WTC11 (cell line): ENCODE measurements at regions not wholly inside any gene's neighbourhood (a gene's known extent, or its start where the extent isn't known, plus 50 kb on each side); places are given as distances from the start of the nearest gene placed in this dataset.

Experiments used
- ATAC-seq: fragments of 200-7000 bp; cut with Tn5 transposase; 2 replicates; pipeline ENCODE4 v1.10.0; 2021; ENCODE audit warnings: mild to moderate bottlenecking, moderate library complexity
- CTCF ChIA-PET: fragments of 300-600 bp; sonication (Branson Sonifier 250); formaldehyde crosslinking; loops from one replicate; lab custom pipeline; 2021; ENCODE audit warnings: antibody characterized with exemption; lab: Charles Lee
- POLR2A ChIA-PET: fragments of 350-600 bp; sonication (Branson Sonifier 250); formaldehyde crosslinking; loops from one replicate; lab custom pipeline; 2021; ENCODE audit warnings: antibody characterized with exemption; lab: Charles Lee
- DNase-seq: peaks from one replicate; pipeline ENCODE4 v3.0.0; 2021; ENCODE audit warnings: low spot score
- H3K27ac Mint-ChIP-seq: 2 replicates; pipeline ENCODE4 v1.8.0; 2021; ENCODE audit warnings: mixed read lengths
- H3K27me3 Mint-ChIP-seq: 2 replicates; pipeline ENCODE4 v1.8.0; 2021; ENCODE audit warnings: low read depth, mild to moderate bottlenecking, moderate library complexity, mixed read lengths
- H3K36me3 Mint-ChIP-seq: 2 replicates; pipeline ENCODE4 v1.8.0; 2021; ENCODE audit warnings: mixed read lengths
- H3K4me1 Mint-ChIP-seq: 2 replicates; pipeline ENCODE4 v1.8.0; 2022; ENCODE audit warnings: mixed read lengths
- H3K4me3 Mint-ChIP-seq: 2 replicates; pipeline ENCODE4 v1.8.0; 2021; ENCODE audit warnings: mild to moderate bottlenecking, moderate library complexity, mixed read lengths
- H3K9me3 Mint-ChIP-seq: 2 replicates; pipeline ENCODE4 v1.8.0; 2021; ENCODE audit warnings: mixed read lengths
- CREB1 ChIP-seq: sonication (generic); formaldehyde crosslinking; IDR thresholded peaks from 2 replicates; pipeline ENCODE4 v1.8.0; 2023; ENCODE audit warnings: mild to moderate bottlenecking, missing genetic modification reagents
- ELF4 ChIP-seq: sonication (generic); formaldehyde crosslinking; IDR thresholded peaks from 2 replicates; pipeline ENCODE4 v1.8.1; 2022; ENCODE audit warnings: low read depth, mild to moderate bottlenecking, moderate library complexity, missing genetic modification reagents
- FOXP1 ChIP-seq: sonication (generic); formaldehyde crosslinking; IDR thresholded peaks from 2 replicates; pipeline ENCODE4 v1.8.0; 2022; ENCODE audit warnings: missing genetic modification reagents, mild to moderate bottlenecking, moderate library complexity, borderline replicate concordance
- GABPB1 ChIP-seq: sonication (generic); formaldehyde crosslinking; IDR thresholded peaks from 2 replicates; pipeline ENCODE4 v1.8.1; 2023; ENCODE audit warnings: mild to moderate bottlenecking, missing genetic modification reagents
- GRHL2 ChIP-seq: fragments of 250-450 bp; sonication (Bioruptor Pico); IDR thresholded peaks from 2 replicates; pipeline ENCODE4 v1.8.0; 2022; ENCODE audit warnings: mild to moderate bottlenecking, moderate library complexity; ENCODE audit not compliant: insufficient replicate concordance, severe bottlenecking
- HMGA2 ChIP-seq: fragments of 250-450 bp; sonication (Bioruptor Pico); IDR thresholded peaks from 2 replicates; pipeline ENCODE4 v1.4.0; 2021; ENCODE audit warnings: mild to moderate bottlenecking, moderate library complexity
- KAT7 ChIP-seq: sonication (generic); formaldehyde crosslinking; IDR thresholded peaks from 2 replicates; pipeline ENCODE4 v1.8.1; 2023; ENCODE audit warnings: missing genetic modification reagents, mild to moderate bottlenecking, borderline replicate concordance
- NFE2L1 ChIP-seq: sonication (generic); formaldehyde crosslinking; IDR thresholded peaks from 2 replicates; pipeline ENCODE4 v1.8.1; 2023; ENCODE audit warnings: missing genetic modification reagents
- NR3C1 ChIP-seq: sonication (generic); formaldehyde crosslinking; conservative IDR thresholded peaks from 2 replicates; pipeline ENCODE4 v1.8.1; 2023; ENCODE audit warnings: low read depth, mild to moderate bottlenecking, missing genetic modification reagents
- RORB ChIP-seq: fragments of 250-450 bp; sonication (Bioruptor Pico); IDR thresholded peaks from 2 replicates; pipeline ENCODE4 v1.9.0; 2021; ENCODE audit warnings: mild to moderate bottlenecking
- SMAD3 ChIP-seq: sonication (generic); formaldehyde crosslinking; IDR thresholded peaks from 2 replicates; pipeline ENCODE4 v1.8.0; 2022; ENCODE audit warnings: missing genetic modification reagents, mild to moderate bottlenecking, borderline replicate concordance
- TCF7 ChIP-seq: sonication (generic); formaldehyde crosslinking; IDR thresholded peaks from 2 replicates; pipeline ENCODE4 v1.8.0; 2022; ENCODE audit warnings: mild to moderate bottlenecking, low read depth, missing genetic modification reagents, moderate library complexity
- TEAD4 ChIP-seq: sonication (generic); formaldehyde crosslinking; IDR thresholded peaks from 2 replicates; pipeline ENCODE4 v1.8.0; 2022; ENCODE audit warnings: mild to moderate bottlenecking, missing genetic modification reagents
- ZBTB43 ChIP-seq: sonication (generic); formaldehyde crosslinking; IDR thresholded peaks from 2 replicates; pipeline ENCODE4 v1.8.1; 2023; ENCODE audit warnings: mild to moderate bottlenecking, missing genetic modification reagents
- ZNF219 ChIP-seq: sonication (generic); formaldehyde crosslinking; IDR thresholded peaks from 2 replicates; pipeline ENCODE4 v1.8.0; 2023; ENCODE audit warnings: missing genetic modification reagents, mild to moderate bottlenecking, borderline replicate concordance
- ZNF232 ChIP-seq: sonication (generic); formaldehyde crosslinking; IDR thresholded peaks from 2 replicates; pipeline ENCODE4 v1.8.0; 2022; ENCODE audit warnings: mild to moderate bottlenecking, missing genetic modification reagents
- ZNF263 ChIP-seq: sonication (generic); formaldehyde crosslinking; IDR thresholded peaks from 2 replicates; pipeline ENCODE4 v1.8.1; 2022; ENCODE audit warnings: low read depth, mild to moderate bottlenecking, moderate library complexity, missing genetic modification reagents
- ZNF423 ChIP-seq: fragments of 250-450 bp; sonication (Bioruptor Pico); IDR thresholded peaks from 2 replicates; pipeline ENCODE4 v2.1.2; 2022; ENCODE audit warnings: mild to moderate bottlenecking, moderate library complexity
- ZNF671 ChIP-seq: fragments of 250-450 bp; sonication (Bioruptor Pico); IDR thresholded peaks from 2 replicates; pipeline ENCODE4 v1.8.0; 2021; ENCODE audit warnings: mild to moderate bottlenecking
- TF ChIP-seq, protein P1 (sequence below): sonication (generic); formaldehyde crosslinking; IDR thresholded peaks from 2 replicates; pipeline ENCODE4 v1.8.0; 2022; ENCODE audit warnings: mild to moderate bottlenecking, missing genetic modification reagents
- TF ChIP-seq, protein P2 (sequence below): fragments of 250-450 bp; sonication (Bioruptor Pico); IDR thresholded peaks from 2 replicates; pipeline ENCODE4 v1.9.0; 2021; ENCODE audit warnings: mild to moderate bottlenecking, borderline replicate concordance

DNA sequence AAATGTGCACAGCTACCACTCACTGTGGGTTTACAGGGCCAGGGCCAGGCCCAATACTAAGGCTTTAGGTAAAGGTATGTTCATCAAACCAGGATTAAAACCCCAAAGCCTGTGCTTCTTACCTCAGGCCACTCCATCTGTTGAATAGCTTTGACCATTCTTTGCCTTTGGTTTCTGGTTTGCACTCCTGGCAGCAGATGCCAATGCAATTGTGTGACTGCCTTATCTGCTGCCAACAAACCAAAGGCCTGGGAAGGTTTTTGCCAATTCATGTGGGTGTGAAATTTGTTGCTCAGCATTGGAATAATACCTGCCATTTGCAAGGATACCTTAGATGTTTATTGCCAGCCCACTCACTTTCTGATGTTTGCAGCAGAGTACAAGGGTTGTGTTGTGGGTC lies 221.6 kb downstream of the C12orf75 start:
- Mint-ChIP-seq H3K36me3 (no peaks in the 10 kb centered on the region), H3K9me3 (peaks cover 9% of the 10 kb centered on the region; the same call in 1 of the 2 replicates), H3K27me3 (no peaks in the 10 kb centered on the region), H3K27ac (no peak overlapping the region), H3K4me1 (peaks cover 13% of the 10 kb centered on the region), H3K4me3 (no peak overlapping the region)
- TF ChIP-seq ZBTB43 (CRISPR knock-in tag) (no peak), ZNF671 (CRISPR knock-in tag) (no peak), ZNF263 (CRISPR knock-in tag) (no peak), NFE2L1 (CRISPR knock-in tag) (no peak), ELF4 (CRISPR knock-in tag) (no peak), TEAD4 (CRISPR knock-in tag) (no peak)
- TF ChIP-seq, protein P1, sequence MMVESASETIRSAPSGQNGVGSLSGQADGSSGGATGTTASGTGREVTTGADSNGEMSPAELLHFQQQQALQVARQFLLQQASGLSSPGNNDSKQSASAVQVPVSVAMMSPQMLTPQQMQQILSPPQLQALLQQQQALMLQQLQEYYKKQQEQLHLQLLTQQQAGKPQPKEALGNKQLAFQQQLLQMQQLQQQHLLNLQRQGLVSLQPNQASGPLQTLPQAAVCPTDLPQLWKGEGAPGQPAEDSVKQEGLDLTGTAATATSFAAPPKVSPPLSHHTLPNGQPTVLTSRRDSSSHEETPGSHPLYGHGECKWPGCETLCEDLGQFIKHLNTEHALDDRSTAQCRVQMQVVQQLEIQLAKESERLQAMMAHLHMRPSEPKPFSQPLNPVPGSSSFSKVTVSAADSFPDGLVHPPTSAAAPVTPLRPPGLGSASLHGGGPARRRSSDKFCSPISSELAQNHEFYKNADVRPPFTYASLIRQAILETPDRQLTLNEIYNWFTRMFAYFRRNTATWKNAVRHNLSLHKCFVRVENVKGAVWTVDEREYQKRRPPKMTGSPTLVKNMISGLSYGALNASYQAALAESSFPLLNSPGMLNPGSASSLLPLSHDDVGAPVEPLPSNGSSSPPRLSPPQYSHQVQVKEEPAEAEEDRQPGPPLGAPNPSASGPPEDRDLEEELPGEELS (CRISPR knock-in tag): no peak
- TF ChIP-seq, protein P2, sequence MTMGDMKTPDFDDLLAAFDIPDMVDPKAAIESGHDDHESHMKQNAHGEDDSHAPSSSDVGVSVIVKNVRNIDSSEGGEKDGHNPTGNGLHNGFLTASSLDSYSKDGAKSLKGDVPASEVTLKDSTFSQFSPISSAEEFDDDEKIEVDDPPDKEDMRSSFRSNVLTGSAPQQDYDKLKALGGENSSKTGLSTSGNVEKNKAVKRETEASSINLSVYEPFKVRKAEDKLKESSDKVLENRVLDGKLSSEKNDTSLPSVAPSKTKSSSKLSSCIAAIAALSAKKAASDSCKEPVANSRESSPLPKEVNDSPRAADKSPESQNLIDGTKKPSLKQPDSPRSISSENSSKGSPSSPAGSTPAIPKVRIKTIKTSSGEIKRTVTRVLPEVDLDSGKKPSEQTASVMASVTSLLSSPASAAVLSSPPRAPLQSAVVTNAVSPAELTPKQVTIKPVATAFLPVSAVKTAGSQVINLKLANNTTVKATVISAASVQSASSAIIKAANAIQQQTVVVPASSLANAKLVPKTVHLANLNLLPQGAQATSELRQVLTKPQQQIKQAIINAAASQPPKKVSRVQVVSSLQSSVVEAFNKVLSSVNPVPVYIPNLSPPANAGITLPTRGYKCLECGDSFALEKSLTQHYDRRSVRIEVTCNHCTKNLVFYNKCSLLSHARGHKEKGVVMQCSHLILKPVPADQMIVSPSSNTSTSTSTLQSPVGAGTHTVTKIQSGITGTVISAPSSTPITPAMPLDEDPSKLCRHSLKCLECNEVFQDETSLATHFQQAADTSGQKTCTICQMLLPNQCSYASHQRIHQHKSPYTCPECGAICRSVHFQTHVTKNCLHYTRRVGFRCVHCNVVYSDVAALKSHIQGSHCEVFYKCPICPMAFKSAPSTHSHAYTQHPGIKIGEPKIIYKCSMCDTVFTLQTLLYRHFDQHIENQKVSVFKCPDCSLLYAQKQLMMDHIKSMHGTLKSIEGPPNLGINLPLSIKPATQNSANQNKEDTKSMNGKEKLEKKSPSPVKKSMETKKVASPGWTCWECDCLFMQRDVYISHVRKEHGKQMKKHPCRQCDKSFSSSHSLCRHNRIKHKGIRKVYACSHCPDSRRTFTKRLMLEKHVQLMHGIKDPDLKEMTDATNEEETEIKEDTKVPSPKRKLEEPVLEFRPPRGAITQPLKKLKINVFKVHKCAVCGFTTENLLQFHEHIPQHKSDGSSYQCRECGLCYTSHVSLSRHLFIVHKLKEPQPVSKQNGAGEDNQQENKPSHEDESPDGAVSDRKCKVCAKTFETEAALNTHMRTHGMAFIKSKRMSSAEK (CRISPR knock-in tag): no peak
- ChIA-PET POLR2A (no interaction called here), CTCF (no interaction called here)
- no peak for DNase-seq
- no peak for ATAC-seq

- TF ChIP-seq RORB (CRISPR knock-in tag) (no peak), ZNF423 (no peak), GRHL2 (CRISPR knock-in tag) (no peak), TCF7 (no peak), CREB1 (CRISPR knock-in tag) (no peak), SMAD3 (CRISPR knock-in tag) (no peak), GABPB1 (CRISPR knock-in tag) (no peak), NR3C1 (no peak), ZNF671 (CRISPR knock-in tag) (no peak), ZNF232 (no peak), FOXP1 (CRISPR knock-in tag) (no peak), KAT7 (CRISPR knock-in tag) (no peak), ZNF219 (no peak), HMGA2 (CRISPR knock-in tag) (no peak)
- H3K27ac Mint-ChIP-seq: no peak overlapping the region
- no peak overlapping the region for H3K4me3 Mint-ChIP-seq
- peaks cover under 1% of the 10 kb centered on the region; the same call in 1 of the 2 replicates for H3K27me3 Mint-ChIP-seq
- no peaks in the 10 kb centered on the region for H3K9me3 Mint-ChIP-seq
- peaks cover 13% of the 10 kb centered on the region for H3K4me1 Mint-ChIP-seq
- ChIA-PET POLR2A (no interaction called here), CTCF (interaction anchor here (0.8 to 1.0 kb wide), 2 partner anchors 134 to 670 kb away, joined by 3 read pairs; no protein-coding TSS in a partner anchor)
- DNase-seq (no peak), ATAC-seq (peak; percentile 36; the same call in 1 of the 2 replicates)
- no peaks in the 10 kb centered on the region for H3K36me3 Mint-ChIP-seq
These were observed 223.8 kb downstream of the C12orf75 start for GRCh38 chr12:105554223-105554678.
